ENCODE measurements at regions not wholly inside any gene's neighbourhood (a gene's known extent, or its start where the extent isn't known, plus 50 kb on each side); places are given as distances from the start of the nearest gene placed in this dataset.

GRCh38 chr1:82463951-82464350 lies 663.2 kb downstream of the ADGRL2 start:
- H3K4me1 ChIP-seq: peaks cover 0 to 4% (median 1%) of the 10 kb centered on the region in 4 donors
- H3K36me3 ChIP-seq: no peaks in the 10 kb centered on the region
- H3K27me3 ChIP-seq: no peaks in the 10 kb centered on the region
- TF ChIP-seq POLR2AphosphoS5 (IDR thresholded peaks at IDR 0.05): no peak
- no peak for TF ChIP-seq POLR2A (IDR thresholded peaks at IDR 0.05)
- TF ChIP-seq EP300 (IDR thresholded peaks at IDR 0.05): no peak
- TF ChIP-seq CTCF (IDR thresholded peaks at IDR 0.05): no peak
- H3K9me3 ChIP-seq: no peaks in the 10 kb centered on the region
- ATAC-seq (ENCODE audit: low FRiP score in 2 of 2) (no peak), DNase-seq (no peak)
- WGBS, 2 donors: 28 to 38% methylated on average over 1 of the region's 1 CpG
- no peak overlapping the region for H3K27ac ChIP-seq
- H3K4me3 ChIP-seq: no peak overlapping the region

GRCh38 chr1:82462366-82462765 lies 661.6 kb downstream of the ADGRL2 start:
- no peak for ATAC-seq (ENCODE audit: low FRiP score in 2 of 2)
- 39 to 64% methylated on average over 1 of the region's 1 CpG for WGBS, 2 donors
- H3K4me1 ChIP-seq: peaks cover 0 to 4% (median 1%) of the 10 kb centered on the region in 4 donors

GRCh38 chr1:82455342-82455741 lies 654.6 kb downstream of the ADGRL2 start:
- ATAC-seq (ENCODE audit: low FRiP score in 2 of 2): no peak
- DNase-seq: no peak
- no peak overlapping the region for H3K4me3 ChIP-seq
- no peaks in the 10 kb centered on the region for H3K27me3 ChIP-seq
- 55 to 58% methylated on average over 1 of the region's 1 CpG for WGBS, 2 donors
- no peak for TF ChIP-seq CTCF (IDR thresholded peaks at IDR 0.05)
- TF ChIP-seq POLR2AphosphoS5 (IDR thresholded peaks at IDR 0.05): no peak
- TF ChIP-seq POLR2A (IDR thresholded peaks at IDR 0.05): no peak
- TF ChIP-seq EP300 (IDR thresholded peaks at IDR 0.05): no peak
- H3K27ac ChIP-seq: no peak overlapping the region
- peaks cover 0 to 7% (median 6%) of the 10 kb centered on the region in 4 donors for H3K9me3 ChIP-seq
- H3K4me1 ChIP-seq: no peaks in the 10 kb centered on the region
- H3K36me3 ChIP-seq: no peaks in the 10 kb centered on the region

More at GRCh38 chr1:82462366-82462765, 661.6 kb downstream of the ADGRL2 start:
- no peak for DNase-seq
- Histone ChIP-seq H3K9me3 (no peaks in the 10 kb centered on the region), H3K27me3 (no peaks in the 10 kb centered on the region), H3K27ac (no peak overlapping the region), H3K36me3 (no peaks in the 10 kb centered on the region), H3K4me3 (no peak overlapping the region)
- TF ChIP-seq POLR2AphosphoS5 (IDR thresholded peaks at IDR 0.05): no peak
- TF ChIP-seq CTCF (IDR thresholded peaks at IDR 0.05): no peak
- TF ChIP-seq POLR2A (IDR thresholded peaks at IDR 0.05): no peak
- TF ChIP-seq EP300 (IDR thresholded peaks at IDR 0.05): no peak

GRCh38 chr1:82454431-82454830 lies 653.7 kb downstream of the ADGRL2 start:
- no peak for TF ChIP-seq POLR2AphosphoS5 (IDR thresholded peaks at IDR 0.05)
- no peak for TF ChIP-seq EP300 (IDR thresholded peaks at IDR 0.05)
- ATAC-seq (ENCODE audit: low FRiP score in 2 of 2) (no peak), DNase-seq (no peak)
- Histone ChIP-seq H3K4me3 (no peak overlapping the region), H3K9me3 (peaks cover 0 to 7% (median 6%) of the 10 kb centered on the region in 4 donors), H3K27me3 (no peaks in the 10 kb centered on the region), H3K27ac (no peak overlapping the region), H3K36me3 (no peaks in the 10 kb centered on the region), H3K4me1 (no peaks in the 10 kb centered on the region)
- WGBS, 2 donors: 88 to 94% methylated on average over 3 of the region's 3 CpGs

- ATAC-seq (ENCODE audit: low FRiP score in 2 of 2) (no peak), DNase-seq (no peak)
- Histone ChIP-seq H3K27me3 (no peaks in the 10 kb centered on the region), H3K36me3 (no peaks in the 10 kb centered on the region), H3K4me3 (no peak overlapping the region), H3K4me1 (no peaks in the 10 kb centered on the region), H3K9me3 (peaks cover 0 to 7% (median 6%) of the 10 kb centered on the region in 4 donors), H3K27ac (no peak overlapping the region)
- TF ChIP-seq POLR2A (IDR thresholded peaks at IDR 0.05) (no peak), EP300 (IDR thresholded peaks at IDR 0.05) (no peak), POLR2AphosphoS5 (IDR thresholded peaks at IDR 0.05) (no peak), CTCF (IDR thresholded peaks at IDR 0.05) (no peak)
- WGBS, 2 donors: 81 to 86% methylated on average over 1 of the region's 1 CpG
These were observed 652.9 kb downstream of the ADGRL2 start for GRCh38 chr1:82453511-82454185.

Measured in upper lobe of left lung (tissue), 6 donors.